ENCODE measurements at regions not wholly inside any gene's neighbourhood (a gene's known extent, or its start where the extent isn't known, plus 50 kb on each side); places are given as distances from the start of the nearest gene placed in this dataset.

- no peak overlapping the region for H2AFZ ChIP-seq (ENCODE audit: low read length)
- no peaks in the 10 kb centered on the region for H4K20me1 ChIP-seq (ENCODE audit: insufficient read depth, low read depth, low read length)
- H3K27ac ChIP-seq (ENCODE audit: low read length), result no peak overlapping the region
- no peak for DNase-seq
- no peak overlapping the region for H3K4me2 ChIP-seq (ENCODE audit: low read depth, low read length, poor library complexity, severe bottlenecking)
- H3K9me3 ChIP-seq (ENCODE audit: low read length), result 0 out of 2 replicates have a peak, but pooled peaks cover 4% of the 10 kb centered on the region
- H3K79me2 ChIP-seq (ENCODE audit: low read length), result no peaks in the 10 kb centered on the region
- no peak overlapping the region for H3K9ac ChIP-seq (ENCODE audit: low read length)
- H3K4me1 ChIP-seq (ENCODE audit: low read length), result no peaks in the 10 kb centered on the region
- H3K4me3 ChIP-seq (ENCODE audit: low read length), result no peak overlapping the region
- no peaks in the 10 kb centered on the region for H3K27me3 ChIP-seq (ENCODE audit: low read length)
- no peaks in the 10 kb centered on the region for H3K36me3 ChIP-seq (ENCODE audit: insufficient read depth, low read length)
- H3K9me2 ChIP-seq (replicated peaks; ENCODE audit: insufficient read depth, low read length), result no peaks in the 10 kb centered on the region
Measured at GRCh38 chr1:204736836-204737235, 51.3 kb upstream of the LRRN2 start.

GRCh38 chr1:204738506-204738905 lies 53.0 kb upstream of the LRRN2 start:
- Histone ChIP-seq H3K4me1 (ENCODE audit: low read length) (no peaks in the 10 kb centered on the region), H3K27me3 (ENCODE audit: low read length) (no peaks in the 10 kb centered on the region), H3K9me3 (ENCODE audit: low read length) (0 out of 2 replicates have a peak, but pooled peaks cover 4% of the 10 kb centered on the region), H4K20me1 (ENCODE audit: insufficient read depth, low read depth, low read length) (no peaks in the 10 kb centered on the region), H3K79me2 (ENCODE audit: low read length) (no peaks in the 10 kb centered on the region), H3K36me3 (ENCODE audit: insufficient read depth, low read length) (no peaks in the 10 kb centered on the region), H3K9me2 (replicated peaks; ENCODE audit: insufficient read depth, low read length) (no peaks in the 10 kb centered on the region), H3K9ac (ENCODE audit: low read length) (no peak overlapping the region), H3K27ac (ENCODE audit: low read length) (no peak overlapping the region), H2AFZ (ENCODE audit: low read length) (no peak overlapping the region), H3K4me2 (ENCODE audit: low read depth, low read length, poor library complexity, severe bottlenecking) (no peak overlapping the region), H3K4me3 (ENCODE audit: low read length) (no peak overlapping the region)
- DNase-seq, result no peak

- no peaks in the 10 kb centered on the region for H3K4me1 ChIP-seq (ENCODE audit: low read length)
- no peaks in the 10 kb centered on the region for H3K79me2 ChIP-seq (ENCODE audit: low read length)
- no peak overlapping the region for H3K27ac ChIP-seq (ENCODE audit: low read length)
- H4K20me1 ChIP-seq (ENCODE audit: insufficient read depth, low read depth, low read length), result no peaks in the 10 kb centered on the region
- H3K9me2 ChIP-seq (replicated peaks; ENCODE audit: insufficient read depth, low read length), result no peaks in the 10 kb centered on the region
- H2AFZ ChIP-seq (ENCODE audit: low read length), result no peak overlapping the region
- no peak overlapping the region for H3K4me2 ChIP-seq (ENCODE audit: low read depth, low read length, poor library complexity, severe bottlenecking)
- H3K4me3 ChIP-seq (ENCODE audit: low read length), result no peak overlapping the region
- no peaks in the 10 kb centered on the region for H3K36me3 ChIP-seq (ENCODE audit: insufficient read depth, low read length)
- H3K27me3 ChIP-seq (ENCODE audit: low read length), result no peaks in the 10 kb centered on the region
- H3K9ac ChIP-seq (ENCODE audit: low read length), result no peak overlapping the region
- H3K9me3 ChIP-seq (ENCODE audit: low read length), result 0 out of 2 replicates have a peak, but pooled peaks cover 4% of the 10 kb centered on the region
- no peak for DNase-seq
Measured at GRCh38 chr1:204740354-204740753, 54.8 kb upstream of the LRRN2 start.

DNA sequence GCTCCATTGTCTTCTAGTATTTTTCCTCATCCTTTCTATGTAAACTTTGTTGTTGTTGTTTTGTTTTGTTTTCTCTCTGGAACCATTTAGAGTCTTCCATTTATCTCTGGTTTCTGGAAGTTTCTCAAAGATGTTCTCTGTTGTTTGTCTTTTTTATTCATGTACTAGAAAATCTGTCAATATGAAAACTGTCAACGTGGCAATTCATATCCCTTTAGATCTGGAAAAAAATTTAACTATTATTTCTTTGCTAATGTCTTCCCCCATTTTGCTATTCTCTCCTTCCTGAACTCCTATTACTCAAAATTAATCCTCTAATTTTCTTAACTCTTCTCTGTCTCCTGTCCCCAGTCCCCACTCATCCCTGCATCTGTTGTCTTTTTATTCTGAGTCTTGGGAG lies 55.9 kb upstream of the LRRN2 start:
- no peak for DNase-seq
- H2AFZ ChIP-seq (ENCODE audit: low read length), result no peak overlapping the region
- H3K9me3 ChIP-seq (ENCODE audit: low read length), result 0 out of 2 replicates have a peak, but pooled peaks cover 4% of the 10 kb centered on the region
- H3K4me2 ChIP-seq (ENCODE audit: low read depth, low read length, poor library complexity, severe bottlenecking), result no peak overlapping the region
- H3K79me2 ChIP-seq (ENCODE audit: low read length), result no peaks in the 10 kb centered on the region
- no peak overlapping the region for H3K27ac ChIP-seq (ENCODE audit: low read length)
- no peak overlapping the region for H3K9ac ChIP-seq (ENCODE audit: low read length)
- H3K4me3 ChIP-seq (ENCODE audit: low read length), result no peak overlapping the region
- no peaks in the 10 kb centered on the region for H3K27me3 ChIP-seq (ENCODE audit: low read length)
- H4K20me1 ChIP-seq (ENCODE audit: insufficient read depth, low read depth, low read length), result no peaks in the 10 kb centered on the region
- H3K36me3 ChIP-seq (ENCODE audit: insufficient read depth, low read length), result no peaks in the 10 kb centered on the region
- no peaks in the 10 kb centered on the region for H3K4me1 ChIP-seq (ENCODE audit: low read length)
- no peaks in the 10 kb centered on the region for H3K9me2 ChIP-seq (replicated peaks; ENCODE audit: insufficient read depth, low read length)

DNA sequence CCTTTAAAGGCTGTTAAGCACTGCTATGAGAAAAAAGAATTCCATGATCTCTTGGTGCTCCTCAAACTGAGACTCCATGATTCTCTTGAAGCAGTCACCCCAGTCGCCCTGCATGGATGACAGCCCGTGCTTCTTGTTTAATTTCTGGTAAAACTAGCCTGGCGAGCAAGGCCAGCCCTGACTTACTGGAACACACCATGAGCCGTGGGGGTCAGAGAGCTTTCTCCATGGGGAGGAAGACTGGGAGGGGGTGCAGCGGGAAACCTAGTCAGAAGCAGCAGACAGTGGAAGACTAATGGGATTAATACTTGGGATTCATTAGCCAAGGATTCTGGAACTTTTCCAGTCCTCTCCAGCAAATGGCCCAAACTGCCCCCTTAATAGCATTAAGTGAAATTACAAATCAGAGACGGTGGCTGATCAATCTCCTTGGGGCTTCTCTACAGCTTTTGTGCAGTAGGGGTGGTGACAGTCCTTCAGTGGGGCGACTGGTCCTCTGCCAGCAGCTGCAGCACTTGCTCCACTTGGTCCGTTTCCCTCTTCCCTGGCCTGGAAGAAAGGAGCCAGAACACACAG lies 57.2 kb upstream of the LRRN2 start:
- no peak overlapping the region for H3K4me2 ChIP-seq (ENCODE audit: low read depth, low read length, poor library complexity, severe bottlenecking)

GRCh38 chr1:204744107-204744779 lies 58.7 kb upstream of the LRRN2 start:
- no peak overlapping the region for H3K4me2 ChIP-seq (ENCODE audit: low read depth, low read length, poor library complexity, severe bottlenecking)
- H3K9ac ChIP-seq (ENCODE audit: low read length), result no peak overlapping the region
- H3K27ac ChIP-seq (ENCODE audit: low read length), result no peak overlapping the region
- no peaks in the 10 kb centered on the region for H3K36me3 ChIP-seq (ENCODE audit: insufficient read depth, low read length)
- H3K79me2 ChIP-seq (ENCODE audit: low read length), result no peaks in the 10 kb centered on the region
- H3K27me3 ChIP-seq (ENCODE audit: low read length), result no peaks in the 10 kb centered on the region
- no peaks in the 10 kb centered on the region for H3K9me3 ChIP-seq (ENCODE audit: low read length)
- DNase-seq, result no peak
- H3K9me2 ChIP-seq (replicated peaks; ENCODE audit: insufficient read depth, low read length), result no peaks in the 10 kb centered on the region
- no peaks in the 10 kb centered on the region for H3K4me1 ChIP-seq (ENCODE audit: low read length)
- H2AFZ ChIP-seq (ENCODE audit: low read length), result no peak overlapping the region
- H4K20me1 ChIP-seq (ENCODE audit: insufficient read depth, low read depth, low read length), result no peaks in the 10 kb centered on the region
- no peak overlapping the region for H3K4me3 ChIP-seq (ENCODE audit: low read length)

More for the DNA sequence above, 57.2 kb upstream of the LRRN2 start:
- no peaks in the 10 kb centered on the region for H3K27me3 ChIP-seq (ENCODE audit: low read length)
- no peak overlapping the region for H3K4me3 ChIP-seq (ENCODE audit: low read length)
- no peak for DNase-seq
- 0 out of 2 replicates have a peak, but pooled peaks cover 4% of the 10 kb centered on the region for H3K9me3 ChIP-seq (ENCODE audit: low read length)
- no peaks in the 10 kb centered on the region for H3K36me3 ChIP-seq (ENCODE audit: insufficient read depth, low read length)
- no peak overlapping the region for H3K9ac ChIP-seq (ENCODE audit: low read length)
- H3K27ac ChIP-seq (ENCODE audit: low read length), result no peak overlapping the region
- no peaks in the 10 kb centered on the region for H3K79me2 ChIP-seq (ENCODE audit: low read length)
- no peaks in the 10 kb centered on the region for H3K9me2 ChIP-seq (replicated peaks; ENCODE audit: insufficient read depth, low read length)
- no peaks in the 10 kb centered on the region for H3K4me1 ChIP-seq (ENCODE audit: low read length)
- H2AFZ ChIP-seq (ENCODE audit: low read length), result no peak overlapping the region
- H4K20me1 ChIP-seq (ENCODE audit: insufficient read depth, low read depth, low read length), result no peaks in the 10 kb centered on the region

DNA sequence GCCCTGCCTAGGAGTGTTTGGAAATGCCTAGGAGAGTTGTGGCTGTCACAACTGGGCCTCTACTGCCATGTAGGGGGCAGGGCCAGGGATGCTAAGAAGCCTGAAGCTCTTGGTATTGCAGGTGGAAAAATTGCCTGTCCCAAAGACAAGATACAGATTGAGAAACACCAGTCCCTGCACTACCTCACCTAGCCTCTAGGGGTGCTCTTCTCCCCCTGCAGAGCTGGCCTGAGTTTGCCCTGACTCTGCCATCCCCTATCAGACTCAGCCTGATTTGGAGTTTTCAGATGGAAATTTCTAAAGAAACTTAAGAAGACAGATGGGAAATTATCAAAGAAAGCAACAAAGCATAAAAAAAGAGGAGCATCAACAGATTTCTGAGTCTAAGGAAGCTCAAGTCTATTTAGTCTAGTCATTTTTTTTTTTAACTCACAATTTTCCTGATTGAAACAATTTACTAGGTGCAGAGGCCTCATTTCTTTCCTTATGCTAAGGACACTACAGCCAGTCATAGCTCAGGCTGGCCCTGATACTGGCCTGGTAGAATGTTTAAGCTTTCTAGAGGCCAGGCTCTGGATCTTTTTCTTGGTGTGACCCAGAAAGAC lies 61.4 kb upstream of the LRRN2 start:
- Histone ChIP-seq H3K27ac (ENCODE audit: low read length) (no peak overlapping the region), H3K27me3 (ENCODE audit: low read length) (no peaks in the 10 kb centered on the region), H3K4me3 (ENCODE audit: low read length) (no peak overlapping the region), H3K9me3 (ENCODE audit: low read length) (no peaks in the 10 kb centered on the region), H3K79me2 (ENCODE audit: low read length) (no peaks in the 10 kb centered on the region), H3K9ac (ENCODE audit: low read length) (no peak overlapping the region), H3K9me2 (replicated peaks; ENCODE audit: insufficient read depth, low read length) (no peaks in the 10 kb centered on the region), H3K4me2 (ENCODE audit: low read depth, low read length, poor library complexity, severe bottlenecking) (no peak overlapping the region), H2AFZ (ENCODE audit: low read length) (no peak overlapping the region), H4K20me1 (ENCODE audit: insufficient read depth, low read depth, low read length) (no peaks in the 10 kb centered on the region), H3K4me1 (ENCODE audit: low read length) (no peaks in the 10 kb centered on the region), H3K36me3 (ENCODE audit: insufficient read depth, low read length) (no peaks in the 10 kb centered on the region)
- DNase-seq, result peak; percentile 82

DNA sequence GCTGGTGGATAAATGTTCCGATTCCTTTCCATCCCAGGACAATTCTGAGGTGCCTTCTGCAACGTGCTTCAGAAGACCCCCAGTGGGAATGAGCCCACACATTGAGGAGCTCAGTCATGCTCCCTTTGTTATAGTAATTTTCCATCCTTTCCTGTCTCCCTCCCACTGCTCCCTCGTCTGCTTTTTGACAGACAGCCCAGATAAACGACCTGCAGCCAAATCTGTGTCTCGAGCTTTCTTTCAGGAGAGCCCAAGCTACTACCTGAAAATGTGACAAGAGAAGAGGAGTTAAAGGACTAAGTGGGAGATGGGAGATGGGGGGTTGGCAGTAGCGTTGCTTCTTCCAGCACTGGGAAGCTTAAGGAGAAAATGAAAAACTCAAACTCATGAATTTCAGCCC lies 65.9 kb upstream of the LRRN2 start:
- DNase-seq, result no peak
- Histone ChIP-seq H3K4me3 (ENCODE audit: low read length) (no peak overlapping the region), H3K9ac (ENCODE audit: low read length) (no peak overlapping the region), H3K27me3 (ENCODE audit: low read length) (no peaks in the 10 kb centered on the region), H4K20me1 (ENCODE audit: insufficient read depth, low read depth, low read length) (no peaks in the 10 kb centered on the region), H3K9me3 (ENCODE audit: low read length) (no peaks in the 10 kb centered on the region), H3K4me1 (ENCODE audit: low read length) (no peaks in the 10 kb centered on the region), H3K36me3 (ENCODE audit: insufficient read depth, low read length) (no peaks in the 10 kb centered on the region), H2AFZ (ENCODE audit: low read length) (no peak overlapping the region), H3K9me2 (replicated peaks; ENCODE audit: insufficient read depth, low read length) (no peaks in the 10 kb centered on the region), H3K27ac (ENCODE audit: low read length) (no peak overlapping the region), H3K79me2 (ENCODE audit: low read length) (no peaks in the 10 kb centered on the region), H3K4me2 (ENCODE audit: low read depth, low read length, poor library complexity, severe bottlenecking) (no peak overlapping the region)
